ENCODE measurements at regions not wholly inside any gene's neighbourhood (a gene's known extent, or its start where the extent isn't known, plus 50 kb on each side); places are given as distances from the start of the nearest gene placed in this dataset.

- ATAC-seq (ENCODE audit: low read depth) = no peak
- H3K79me1 ChIP-seq (ENCODE audit: low read depth in 1 of 2, low read length in 2 of 2) = no peaks in the 10 kb centered on the region
- no peak overlapping the region for H2BK120ac ChIP-seq (ENCODE audit: low read depth, low read length)
- H4K8ac ChIP-seq (ENCODE audit: low read depth in 2 of 2, low read length in 2 of 2) = no peak overlapping the region
- no peak overlapping the region for H3K56ac ChIP-seq (ENCODE audit: extremely low read depth, insufficient read depth, low read length)
- H4K5ac ChIP-seq (ENCODE audit: low read depth, low read length) = no peak overlapping the region
- in situ Hi-C loops (cut with MboI; ENCODE audit: low sequenced_read_pairs) = no loop called here
- H3K9me1 ChIP-seq (ENCODE audit: insufficient read depth, low read length) = no peaks in the 10 kb centered on the region; the same call in 1 of the 2 replicates
- no peak overlapping the region for H3K23ac ChIP-seq (ENCODE audit: low read depth, low read length)
- no peaks in the 10 kb centered on the region for H3K36me3 ChIP-seq (ENCODE audit: control insufficient read depth, insufficient read depth, low read length)
- WGBS, 2 experiments (ENCODE audit: extremely low coverage in 2 of 2, insufficient read length in 1 of 2) = no CpG with 5 or more reads among the region's 1 CpG
- DNase-seq = no peak
- H2BK20ac ChIP-seq (ENCODE audit: low read depth, low read length) = no peak overlapping the region
- H2BK5ac ChIP-seq (ENCODE audit: low read depth, low read length, poor library complexity, severe bottlenecking) = no peak overlapping the region
- no peaks in the 10 kb centered on the region for H4K20me1 ChIP-seq (ENCODE audit: insufficient read depth, low read length)
- H2BK15ac ChIP-seq (ENCODE audit: low read depth, low read length) = no peak overlapping the region
- H3K4me3 ChIP-seq (ENCODE audit: insufficient read depth, low read depth, low read length) = no peak overlapping the region
- H2AK5ac ChIP-seq (ENCODE audit: low read depth, low read length) = no peak overlapping the region
- no TSS peak for BruUV-seq (replicated peaks)
- dilution Hi-C loops (cut with HindIII; ENCODE audit: low sequenced_read_pairs, unreplicated experiment) = no loop called here
- no peak overlapping the region for H3K14ac ChIP-seq (replicated peaks; ENCODE audit: low read depth, low read length)
- POLR2A ChIA-PET (ENCODE audit: unreplicated experiment) = no interaction called here
- H2AFZ ChIP-seq (replicated peaks; ENCODE audit: low read length, poor library complexity) = no peak overlapping the region
- 0 out of 2 replicates have a peak, but pooled peaks cover 2% of the 10 kb centered on the region for H3K9me3 ChIP-seq (ENCODE audit: control insufficient read depth, insufficient read depth, low read length)
- H4K91ac ChIP-seq (ENCODE audit: insufficient read depth, low read depth, low read length) = no peak overlapping the region
- H2AK9ac ChIP-seq (replicated peaks; ENCODE audit: low read depth, low read length, poor library complexity) = no peak overlapping the region
- H3K18ac ChIP-seq (ENCODE audit: low read depth, low read length) = no peak overlapping the region
- no peak overlapping the region for H3K4me2 ChIP-seq (ENCODE audit: low read depth, low read length)
- intact Hi-C loops (cut with micrococcal nuclease) = no loop called here
- H3K4me1 ChIP-seq (ENCODE audit: control insufficient read depth, insufficient read depth, low read length) = no peaks in the 10 kb centered on the region
- no peak overlapping the region for H3K27ac ChIP-seq (ENCODE audit: insufficient read depth, low read length)
- H3K9ac ChIP-seq (ENCODE audit: low read depth, low read length) = no peak overlapping the region
- TF ChIP-seq MAZ (IDR thresholded peaks at IDR 0.05; ENCODE audit: borderline replicate concordance, low read depth, low read length) = no peak
- no peak for TF ChIP-seq ELK1 (IDR thresholded peaks at IDR 0.05; ENCODE audit: borderline replicate concordance, low read depth, low read length)
- no peak for TF ChIP-seq SMC3 (IDR thresholded peaks at IDR 0.05; ENCODE audit: low read depth, low read length)
- no peak for TF ChIP-seq MXI1 (IDR thresholded peaks at IDR 0.05; ENCODE audit: borderline replicate concordance, low read depth, low read length)
- TF ChIP-seq RCOR1 (IDR thresholded peaks at IDR 0.05; ENCODE audit: insufficient replicate concordance, low read length) = no peak
- TF ChIP-seq MAFK (IDR thresholded peaks at IDR 0.05; ENCODE audit: low read depth, low read length) = no peak
- TF ChIP-seq USF2 (IDR thresholded peaks at IDR 0.05; ENCODE audit: low read depth, low read length) = no peak
- no peak for TF ChIP-seq RAD21 (IDR thresholded peaks at IDR 0.05; ENCODE audit: low read length)
- TF ChIP-seq CHD1 (IDR thresholded peaks at IDR 0.05; ENCODE audit: low read depth, low read length) = no peak
- TF ChIP-seq RFX5 (IDR thresholded peaks at IDR 0.05; ENCODE audit: low read depth, low read length) = no peak
- no peak for TF ChIP-seq FOS (IDR thresholded peaks at IDR 0.05; ENCODE audit: low read depth, low read length)
- TF ChIP-seq BHLHE40 (IDR thresholded peaks at IDR 0.05; ENCODE audit: low read depth, low read length) = no peak
- no peak for TF ChIP-seq CEBPB (IDR thresholded peaks at IDR 0.05; ENCODE audit: low read depth, low read length)
- no peak for TF ChIP-seq CTCF (conservative IDR thresholded peaks at IDR 0.05; ENCODE audit: low read depth, low read length)
- no peak for TF ChIP-seq NFE2L2 (IDR thresholded peaks at IDR 0.05; ENCODE audit: low read depth, low read length)
- TF ChIP-seq POLR2A (IDR thresholded peaks at IDR 0.05; ENCODE audit: low read depth, low read length) = no peak
- H3K4ac ChIP-seq (ENCODE audit: low read depth, low read length) = no peak overlapping the region
- H3K27me3 ChIP-seq (ENCODE audit: control insufficient read depth, insufficient read depth, low read length) = no peaks in the 10 kb centered on the region
- CTCF ChIA-PET = no interaction called here
These were observed 223.3 kb downstream of the SLC38A4 start for GRCh38 chr12:46602474-46602873.

All from IMR-90 (cell line).